Smooth muscle cell (in vitro differentiated cells): ENCODE measurements at regions not wholly inside any gene's neighbourhood (a gene's known extent, or its start where the extent isn't known, plus 50 kb on each side); places are given as distances from the start of the nearest gene placed in this dataset.
"Not testable (repeated sequence)": the region's sequence is repeated elsewhere in the genome, so short reads cannot be mapped to it uniquely, and the experiment has no call there.

Source experiments
- DNase-seq: peaks from one replicate; lab custom pipeline; 2025; ENCODE audit not compliant: unreplicated experiment; lab: John Stamatoyannopoulos, UW
- H2AFZ ChIP-seq: fragments of 200-600 bp; sonication (generic); 2 replicates; pipeline ENCODE4 v1.6.0; 2016; ENCODE audit warnings: antibody characterized with exemption, low read depth, mild to moderate bottlenecking
- H3F3A ChIP-seq: fragments of 200-600 bp; sonication (generic); 2 replicates; pipeline ENCODE4 v1.6.0; 2017; ENCODE audit warnings: antibody characterized with exemption, low read depth
- H3K27ac ChIP-seq: fragments of 200-600 bp; sonication (generic); 2 replicates; pipeline ENCODE4 v1.5.1; 2016; ENCODE audit warnings: low read depth, mild to moderate bottlenecking
- H3K27me3 ChIP-seq: fragments of 200-600 bp; sonication (generic); 2 replicates; pipeline ENCODE4 v1.6.1; 2016; ENCODE audit warnings: low read depth, mild to moderate bottlenecking
- H3K36me3 ChIP-seq: fragments of 200-600 bp; sonication (generic); 2 replicates; pipeline ENCODE4 v1.5.1; 2016; ENCODE audit warnings: low read depth
- H3K4me1 ChIP-seq: fragments of 200-600 bp; sonication (generic); 2 replicates; pipeline ENCODE4 v1.5.1; 2016; ENCODE audit warnings: low read depth
- H3K4me2 ChIP-seq: fragments of 200-600 bp; sonication (generic); 2 replicates; pipeline ENCODE4 v1.6.0; 2016; ENCODE audit warnings: mild to moderate bottlenecking
- H3K4me3 ChIP-seq: fragments of 200-600 bp; sonication (generic); 2 replicates; pipeline ENCODE4 v1.5.1; 2016; ENCODE audit warnings: mild to moderate bottlenecking
- H3K79me2 ChIP-seq: fragments of 200-600 bp; sonication (generic); 2 replicates; pipeline ENCODE4 v1.6.0; 2016; ENCODE audit warnings: low read depth, mild to moderate bottlenecking
- H3K9ac ChIP-seq: fragments of 200-600 bp; sonication (generic); 2 replicates; pipeline ENCODE4 v1.6.0; 2016; ENCODE audit warnings: low read depth
- H3K9me3 ChIP-seq: fragments of 200-600 bp; sonication (generic); replicated peaks from 2 replicates; pipeline ENCODE4 v1.5.1; 2016; ENCODE audit warnings: low read depth
- H4K20me1 ChIP-seq: fragments of 200-600 bp; sonication (generic); 2 replicates; pipeline ENCODE4 v1.6.0; 2016; ENCODE audit warnings: low read depth
- WGBS: methylation state at CpG from one replicate; pipeline ENCODE4 v1.1.7; 2016; ENCODE audit warnings: low lambda C conversion rate; 5-methylcytosine and 5-hydroxymethylcytosine counted together
- TF ChIP-seq, protein P1 (sequence below): fragments of 200-600 bp; sonication (generic); IDR thresholded peaks from 2 replicates; pipeline ENCODE4 v1.5.1; 2017; ENCODE audit warnings: borderline replicate concordance, mild to moderate bottlenecking, antibody characterized with exemption; ENCODE audit not compliant: insufficient read depth, poor library complexity, severe bottlenecking

DNA sequence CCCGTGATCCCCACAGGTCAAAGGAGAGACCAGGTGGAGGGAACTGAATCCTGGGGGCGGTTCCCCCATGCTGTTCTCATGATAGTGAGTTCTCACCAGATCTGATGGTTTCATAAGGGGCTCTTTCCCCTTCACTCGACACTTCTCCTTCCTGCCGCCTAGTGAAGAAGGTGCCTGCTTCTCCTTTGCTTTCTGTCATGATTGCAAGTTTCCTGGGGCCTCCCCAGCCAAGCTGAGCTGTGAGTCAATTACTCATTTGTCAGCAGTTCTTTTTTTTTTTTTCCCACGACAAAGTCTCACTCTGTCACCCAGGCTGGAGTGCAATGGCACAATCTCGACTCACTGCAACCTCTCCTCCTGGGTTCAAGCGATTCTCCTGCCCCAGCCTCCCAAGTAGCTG lies 1530.4 kb downstream of the BRD1 start:
- no peak for DNase-seq
- no peaks in the 10 kb centered on the region for H3K4me1 ChIP-seq
- no peak overlapping the region for H3K4me3 ChIP-seq
- H2AFZ ChIP-seq, result no peak overlapping the region
- no peaks in the 10 kb centered on the region for H3K79me2 ChIP-seq
- H3K27ac ChIP-seq, result no peak overlapping the region
- no peak overlapping the region for H3K4me2 ChIP-seq
- 80% methylated on average over 7 of the region's 7 CpGs for WGBS
- H3K36me3 ChIP-seq, result no peaks in the 10 kb centered on the region
- TF ChIP-seq, protein P1, sequence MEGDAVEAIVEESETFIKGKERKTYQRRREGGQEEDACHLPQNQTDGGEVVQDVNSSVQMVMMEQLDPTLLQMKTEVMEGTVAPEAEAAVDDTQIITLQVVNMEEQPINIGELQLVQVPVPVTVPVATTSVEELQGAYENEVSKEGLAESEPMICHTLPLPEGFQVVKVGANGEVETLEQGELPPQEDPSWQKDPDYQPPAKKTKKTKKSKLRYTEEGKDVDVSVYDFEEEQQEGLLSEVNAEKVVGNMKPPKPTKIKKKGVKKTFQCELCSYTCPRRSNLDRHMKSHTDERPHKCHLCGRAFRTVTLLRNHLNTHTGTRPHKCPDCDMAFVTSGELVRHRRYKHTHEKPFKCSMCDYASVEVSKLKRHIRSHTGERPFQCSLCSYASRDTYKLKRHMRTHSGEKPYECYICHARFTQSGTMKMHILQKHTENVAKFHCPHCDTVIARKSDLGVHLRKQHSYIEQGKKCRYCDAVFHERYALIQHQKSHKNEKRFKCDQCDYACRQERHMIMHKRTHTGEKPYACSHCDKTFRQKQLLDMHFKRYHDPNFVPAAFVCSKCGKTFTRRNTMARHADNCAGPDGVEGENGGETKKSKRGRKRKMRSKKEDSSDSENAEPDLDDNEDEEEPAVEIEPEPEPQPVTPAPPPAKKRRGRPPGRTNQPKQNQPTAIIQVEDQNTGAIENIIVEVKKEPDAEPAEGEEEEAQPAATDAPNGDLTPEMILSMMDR, result no peak
- H3K9me3 ChIP-seq, result no peaks in the 10 kb centered on the region
- H3K27me3 ChIP-seq, result no peaks in the 10 kb centered on the region
- no peaks in the 10 kb centered on the region for H3F3A ChIP-seq
- no peak overlapping the region for H3K9ac ChIP-seq
- H4K20me1 ChIP-seq, result no peaks in the 10 kb centered on the region

DNA sequence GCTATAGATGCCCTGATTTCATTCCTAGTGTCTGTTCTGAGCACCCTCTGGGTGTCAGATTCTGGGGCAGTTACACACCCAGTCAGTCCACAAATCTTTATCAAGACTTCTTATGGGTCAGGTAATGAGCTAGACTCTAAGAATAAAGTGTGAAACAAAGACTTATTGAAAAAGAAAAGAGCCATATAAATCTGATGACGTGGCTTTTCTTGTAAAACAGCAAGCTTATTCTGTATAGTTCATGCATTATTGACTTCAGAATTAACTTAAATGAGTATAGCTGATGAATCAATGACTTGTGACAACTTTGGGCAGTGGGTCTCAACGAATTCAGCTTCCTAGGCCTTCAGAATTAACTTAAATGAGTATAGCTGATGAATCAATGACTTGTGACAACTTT lies 1527.5 kb downstream of the TBC1D22A start:
- H3K79me2 ChIP-seq, H3K9me3 ChIP-seq, H3K4me3 ChIP-seq: not testable (repeated sequence)

DNA sequence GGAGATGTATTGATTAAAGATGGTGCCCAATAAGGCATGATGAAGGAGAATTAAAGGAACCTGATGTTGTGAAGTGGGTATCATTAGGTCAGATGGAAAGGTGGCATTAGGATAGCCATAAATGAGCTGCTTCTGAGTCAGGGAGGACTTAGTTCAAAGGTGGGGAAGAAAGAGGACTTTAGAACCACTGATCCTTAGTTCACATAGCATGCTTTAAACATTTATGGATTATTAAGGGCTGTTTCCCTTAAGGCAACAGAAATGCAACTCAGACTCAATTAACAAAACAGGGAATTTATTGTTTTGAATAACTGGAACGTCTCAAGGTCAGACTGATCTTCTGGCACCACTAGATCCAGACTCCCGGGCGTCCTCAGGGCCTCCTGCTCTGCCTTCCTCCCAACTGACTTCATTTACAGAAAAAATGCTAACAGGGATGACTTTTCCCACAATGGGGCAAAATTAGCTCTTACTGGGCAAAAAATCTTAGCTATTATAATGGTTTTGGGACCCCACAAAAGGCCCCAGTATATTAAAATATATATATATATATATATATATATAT lies 1526.0 kb downstream of the TBC1D22A start:
- no peaks in the 10 kb centered on the region for H4K20me1 ChIP-seq
- no peaks in the 10 kb centered on the region for H3K79me2 ChIP-seq
- H2AFZ ChIP-seq, result no peak overlapping the region
- H3K4me1 ChIP-seq, result no peaks in the 10 kb centered on the region
- no peak for DNase-seq
- no peaks in the 10 kb centered on the region for H3F3A ChIP-seq
- H3K4me3 ChIP-seq, result no peak overlapping the region
- TF ChIP-seq, protein P1, result no peak
- no peak overlapping the region for H3K4me2 ChIP-seq
- H3K9ac ChIP-seq, result no peak overlapping the region
- H3K36me3 ChIP-seq, result no peaks in the 10 kb centered on the region
- H3K27ac ChIP-seq, result no peak overlapping the region
- 87% methylated on average over 3 of the region's 3 CpGs for WGBS
- H3K27me3 ChIP-seq, result no peaks in the 10 kb centered on the region
- H3K9me3 ChIP-seq, result no peaks in the 10 kb centered on the region

More for the DNA sequence above, 1527.5 kb downstream of the TBC1D22A start:
- H3K4me2 ChIP-seq, H3K27ac ChIP-seq, H3K4me1 ChIP-seq, H3F3A ChIP-seq, H4K20me1 ChIP-seq, H2AFZ ChIP-seq, H3K9ac ChIP-seq, H3K27me3 ChIP-seq, H3K36me3 ChIP-seq, DNase-seq: not testable (repeated sequence)
- 72% methylated on average over 2 of the region's 2 CpGs for whole genome bisulfite sequencing

DNA sequence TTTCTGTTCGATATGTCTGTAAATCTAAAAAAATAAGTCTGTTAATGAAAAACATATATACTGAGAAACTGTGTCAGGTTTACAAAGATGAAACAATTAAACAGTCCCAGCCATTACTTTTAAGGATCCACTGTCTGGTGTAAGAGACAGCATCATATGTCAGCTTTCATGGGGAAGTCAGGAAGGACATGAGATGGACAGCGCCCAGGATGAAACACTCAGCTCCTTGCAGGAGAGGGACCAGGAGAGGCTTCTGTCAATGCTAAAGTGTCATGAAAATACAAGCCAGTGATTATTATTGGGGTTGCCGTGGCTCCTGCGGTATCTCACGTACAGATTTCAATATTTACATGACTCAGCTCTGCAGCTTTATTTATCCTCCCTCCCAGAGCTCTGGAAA lies 1524.6 kb downstream of the TBC1D22A start:
- Histone ChIP-seq H4K20me1 (no peaks in the 10 kb centered on the region), H3F3A (no peaks in the 10 kb centered on the region), H3K4me3 (no peak overlapping the region), H3K4me1 (no peaks in the 10 kb centered on the region), H3K4me2 (no peak overlapping the region), H3K79me2 (no peaks in the 10 kb centered on the region), H3K27ac (no peak overlapping the region), H3K9me3 (no peaks in the 10 kb centered on the region), H3K27me3 (no peaks in the 10 kb centered on the region), H2AFZ (no peak overlapping the region), H3K9ac (no peak overlapping the region), H3K36me3 (no peaks in the 10 kb centered on the region)
- DNase-seq, result no peak
- WGBS, result 78% methylated on average over 5 of the region's 5 CpGs
- TF ChIP-seq, protein P1, result no peak
